AG04450 (cell line): ENCODE measurements at regions not wholly inside any gene's neighbourhood (a gene's known extent, or its start where the extent isn't known, plus 50 kb on each side); places are given as distances from the start of the nearest gene placed in this dataset.
"Not testable (repeated sequence)": the region's sequence is repeated elsewhere in the genome, so short reads cannot be mapped to it uniquely, and the experiment has no call there.

ENCODE experiments used
- CTCF ChIA-PET: fragments of 300-600, 350-600 bp; formaldehyde crosslinking; extraction: SDS; loops from one replicate; lab custom pipeline; 2022; ENCODE audit warnings: antibody characterized with exemption, inconsistent platforms; lab: Charles Lee
- POLR2A ChIA-PET: fragments of 350-600 bp; formaldehyde crosslinking; extraction: SDS; loops from one replicate; lab custom pipeline; 2021; ENCODE audit warnings: antibody characterized with exemption, inconsistent platforms; lab: Yijun Ruan, JAX
- DNase-seq: peaks from one replicate; pipeline ENCODE4 v3.0.0-alpha.2; 2011; ENCODE audit warnings: low read depth, low spot score
- H3K27ac ChIP-seq: one replicate; pipeline ENCODE4 v1.5.1; 2012; ENCODE audit warnings: low read depth, low read length, control low read depth
- H3K27me3 ChIP-seq: one replicate; pipeline ENCODE4 v1.6.0; 2012; ENCODE audit warnings: low read length; ENCODE audit not compliant: control insufficient read depth, insufficient read depth
- H3K4me3 ChIP-seq: 2 replicates; pipeline ENCODE4 v1.5.1; 2011; ENCODE audit warnings: mild to moderate bottlenecking, low read depth, low read length, control low read depth
- H3K9me3 ChIP-seq: 2 replicates; pipeline ENCODE4 v1.5.1; 2012; ENCODE audit warnings: low read length; ENCODE audit not compliant: control insufficient read depth, insufficient read depth
- CTCF ChIP-seq: IDR thresholded peaks from 2 replicates; pipeline ENCODE4 v1.5.1; 2011; ENCODE audit warnings: low read depth, low read length, control low read depth, inconsistent platforms

GRCh38 chr10:63972949-63973827 is 452.0 kb downstream of the REEP3 start:
- H3K27me3 ChIP-seq = no peaks in the 10 kb centered on the region
- peaks cover 8% of the 10 kb centered on the region; the same call in 1 of the 2 replicates for H3K9me3 ChIP-seq
- H3K27ac ChIP-seq = no peak overlapping the region
- no peak for DNase-seq
- TF ChIP-seq CTCF = no peak
- no peak overlapping the region for H3K4me3 ChIP-seq
- ChIA-PET POLR2A (no interaction called here), CTCF (interaction anchor here (0.6 kb wide), 1 partner anchor 8 kb away, joined by 3 read pairs; no protein-coding TSS in a partner anchor)

- H3K4me3 ChIP-seq = no peak overlapping the region
- DNase-seq = no peak
- CTCF ChIA-PET = interaction anchor here (0.8 to 1.8 kb wide), 13 partner anchors 10 to 111 kb away, joined by 3 to 10 read pairs (median 4); no protein-coding TSS in a partner anchor
- no peak overlapping the region for H3K27ac ChIP-seq
- peaks cover 8% of the 10 kb centered on the region; the same call in 1 of the 2 replicates for H3K9me3 ChIP-seq
- no peaks in the 10 kb centered on the region for H3K27me3 ChIP-seq
- peak; percentile 46 for TF ChIP-seq CTCF
- POLR2A ChIA-PET = no interaction called here
Measured at GRCh38 chr10:63976538-63976937, 455.3 kb downstream of the REEP3 start.

GRCh38 chr10:63977329-63977923 is 456.2 kb downstream of the REEP3 start:
- H3K4me3 ChIP-seq = no peak overlapping the region
- CTCF ChIA-PET = interaction anchor here (0.8 to 1.8 kb wide), 17 partner anchors 11 to 112 kb away, joined by 3 to 10 read pairs (median 4); no protein-coding TSS in a partner anchor
- DNase-seq = no peak
- POLR2A ChIA-PET = no interaction called here
- peak; percentile 53 for TF ChIP-seq CTCF
- no peaks in the 10 kb centered on the region for H3K27me3 ChIP-seq
- H3K27ac ChIP-seq = no peak overlapping the region
- H3K9me3 ChIP-seq = peaks cover 8% of the 10 kb centered on the region; the same call in 1 of the 2 replicates

GRCh38 chr10:63980870-63981269 is 459.7 kb downstream of the REEP3 start:
- POLR2A ChIA-PET = not testable (repeated sequence)

GRCh38 chr10:63984061-63984460 is 462.9 kb downstream of the REEP3 start:
- H3K4me3 ChIP-seq, H3K27ac ChIP-seq, CTCF ChIA-PET, H3K27me3 ChIP-seq, POLR2A ChIA-PET, DNase-seq, H3K9me3 ChIP-seq: not testable (repeated sequence)

More at GRCh38 chr10:63980870-63981269, 459.7 kb downstream of the REEP3 start:
- H3K27ac ChIP-seq, CTCF ChIA-PET, DNase-seq, H3K9me3 ChIP-seq, H3K4me3 ChIP-seq, H3K27me3 ChIP-seq: not testable (repeated sequence)
